Neuronal stem cell (in vitro differentiated cells): ENCODE measurements at regions not wholly inside any gene's neighbourhood (a gene's known extent, or its start where the extent isn't known, plus 50 kb on each side); places are given as distances from the start of the nearest gene placed in this dataset.
A peak's percentile ranks its signal among the peaks of the same experiment; 100 is the strongest.

ENCODE experiments used
- DNase-seq: peaks from one replicate; pipeline ENCODE4 v3.0.0-alpha.2; 2013; ENCODE audit warnings: low spot score
- H2AFZ ChIP-seq: one replicate; pipeline ENCODE4 v1.6.1; 2013; ENCODE audit warnings: mild to moderate bottlenecking, low read length, inconsistent platforms
- H2AK5ac ChIP-seq: 2 replicates; pipeline ENCODE4 v1.6.1; 2013; ENCODE audit warnings: low read depth, mild to moderate bottlenecking, inconsistent platforms, low read length, moderate library complexity, mixed read lengths
- H2BK120ac ChIP-seq: 2 replicates; pipeline ENCODE4 v1.6.1; 2013; ENCODE audit warnings: low read depth, mild to moderate bottlenecking, inconsistent platforms, low read length, moderate library complexity, mixed read lengths
- H2BK12ac ChIP-seq: one replicate; pipeline ENCODE4 v1.6.1; 2013; ENCODE audit warnings: low read length, inconsistent platforms
- H2BK15ac ChIP-seq: 2 replicates; pipeline ENCODE4 v1.6.1; 2013; ENCODE audit warnings: mild to moderate bottlenecking, low read length, inconsistent platforms, mixed read lengths
- H2BK5ac ChIP-seq: one replicate; pipeline ENCODE4 v1.6.1; 2013; ENCODE audit warnings: inconsistent platforms, mild to moderate bottlenecking, low read length, moderate library complexity
- H3K14ac ChIP-seq: one replicate; pipeline ENCODE4 v1.6.1; 2013; ENCODE audit warnings: low read length, inconsistent platforms
- H3K18ac ChIP-seq: 2 replicates; pipeline ENCODE4 v1.6.1; 2013; ENCODE audit warnings: low read length, inconsistent platforms
- H3K23ac ChIP-seq: 2 replicates; pipeline ENCODE4 v1.6.1; 2013; ENCODE audit warnings: low read depth, mild to moderate bottlenecking, mixed read lengths, low read length, inconsistent platforms; ENCODE audit not compliant: poor library complexity
- H3K27ac ChIP-seq: replicated peaks from 3 replicates; pipeline ENCODE4 v1.5.1; 2013; ENCODE audit warnings: low read length, inconsistent platforms
- H3K27me3 ChIP-seq, 3 experiments: 2 replicates each; pipeline ENCODE4 v1.6.1; 2013; ENCODE audit warnings: low read length in 3 of 3, mild to moderate bottlenecking in 2 of 3, inconsistent platforms in 1 of 3, low read depth in 1 of 3, mixed read lengths in 1 of 3, moderate library complexity in 1 of 3; ENCODE audit not compliant: control insufficient read depth in 3 of 3, insufficient read depth in 3 of 3
- H3K36me3 ChIP-seq, 2 donors: replicated peaks in 1 of 2; 2 replicates each; pipeline ENCODE4 v1.6.1; 2013; ENCODE audit warnings: low read length in 2 of 2; ENCODE audit not compliant: control insufficient read depth in 2 of 2, insufficient read depth in 2 of 2
- H3K4ac ChIP-seq: 2 replicates; pipeline ENCODE4 v1.6.1; 2013; ENCODE audit warnings: inconsistent platforms, mild to moderate bottlenecking, low read length, moderate library complexity
- H3K4me1 ChIP-seq, 2 donors: 1 replicate in 1 of 2; 2 replicates in 1 of 2; pipeline ENCODE4 v1.6.1; 2013; ENCODE audit warnings: low read length in 2 of 2, low read depth in 1 of 2; ENCODE audit not compliant: control insufficient read depth in 2 of 2, insufficient read depth in 1 of 2
- H3K4me2 ChIP-seq: one replicate; pipeline ENCODE4 v1.6.1; 2013; ENCODE audit warnings: mild to moderate bottlenecking, low read length, inconsistent platforms; ENCODE audit not compliant: insufficient read depth, poor library complexity, severe bottlenecking
- H3K4me3 ChIP-seq, 2 donors: 2 replicates each; pipeline ENCODE4 v1.5.1; 2013; ENCODE audit warnings: low read length in 2 of 2, mild to moderate bottlenecking in 2 of 2, inconsistent platforms in 1 of 2, moderate library complexity in 1 of 2
- H3K79me1 ChIP-seq: one replicate; pipeline ENCODE4 v1.6.1; 2013; ENCODE audit warnings: low read depth, mild to moderate bottlenecking, inconsistent platforms, low read length, moderate library complexity
- H3K9ac ChIP-seq: one replicate; pipeline ENCODE4 v1.6.1; 2013; ENCODE audit warnings: mild to moderate bottlenecking, low read depth, low read length, inconsistent platforms; ENCODE audit not compliant: poor library complexity
- H3K9me3 ChIP-seq, 2 donors: replicated peaks in 1 of 2; 2 replicates each; pipeline versions ENCODE3 to v1.6.1; 2013; ENCODE audit warnings: low read length in 2 of 2, mild to moderate bottlenecking in 2 of 2, inconsistent platforms in 1 of 2, low read depth in 1 of 2, mixed read lengths in 1 of 2, moderate library complexity in 1 of 2; ENCODE audit not compliant: control insufficient read depth in 2 of 2, insufficient read depth in 1 of 2
- H4K8ac ChIP-seq: one replicate; pipeline ENCODE4 v1.6.1; 2013; ENCODE audit warnings: low read depth, mild to moderate bottlenecking, inconsistent platforms, low read length, moderate library complexity
- H4K91ac ChIP-seq: one replicate; pipeline ENCODE4 v1.6.1; 2013; ENCODE audit warnings: low read length, low read depth, mild to moderate bottlenecking, inconsistent platforms; ENCODE audit not compliant: poor library complexity
- WGBS, 2 donors: extraction: QIAGEN DNeasy Blood & Tissue Kit; methylation state at CpG; one replicate each; pipeline ENCODE4 v1.1.7; 2013; ENCODE audit warnings: missing lambda C conversion rate in 2 of 2, mixed read lengths in 1 of 2; ENCODE audit not compliant: insufficient read length in 2 of 2, insufficient replicate concordance in 1 of 2; ENCODE audit errors: extremely low coverage in 2 of 2; 5-methylcytosine and 5-hydroxymethylcytosine counted together

GRCh38 chr1:42041031-42041430 lies 112.2 kb upstream of the GUCA2B start:
- H3K14ac ChIP-seq = no peak overlapping the region
- peak overlapping the region; percentile 57 for H3K23ac ChIP-seq
- no CpG with 5 or more reads among the region's 17 CpGs for WGBS, 2 donors
- H3K79me1 ChIP-seq = no peaks in the 10 kb centered on the region
- H3K27ac ChIP-seq = no peak overlapping the region
- H2BK120ac ChIP-seq = no peak overlapping the region
- H3K36me3 ChIP-seq = no peaks in the 10 kb centered on the region
- H3K9ac ChIP-seq = no peak overlapping the region
- H3K4me3 ChIP-seq = no peak overlapping the region
- no peak overlapping the region for H2AFZ ChIP-seq
- H3K4me1 ChIP-seq = no peaks in the 10 kb centered on the region
- H3K4me2 ChIP-seq = no peak overlapping the region
- H4K8ac ChIP-seq = no peak overlapping the region
- no peak for DNase-seq
- no peak overlapping the region for H2BK15ac ChIP-seq
- H3K9me3 ChIP-seq = no peaks in the 10 kb centered on the region
- no peak overlapping the region for H4K91ac ChIP-seq
- no peak overlapping the region for H3K4ac ChIP-seq
- H3K27me3 ChIP-seq = peaks cover 0 to 5% (median 0%) of the 10 kb centered on the region in 3 experiments
- H2AK5ac ChIP-seq = no peak overlapping the region
- no peak overlapping the region for H2BK5ac ChIP-seq
- H2BK12ac ChIP-seq = no peak overlapping the region
- H3K18ac ChIP-seq = no peak overlapping the region

GRCh38 chr1:42040159-42040558 lies 113.1 kb upstream of the GUCA2B start:
- H3K4ac ChIP-seq = no peak overlapping the region
- no peak overlapping the region for H4K8ac ChIP-seq
- H3K27ac ChIP-seq = no peak overlapping the region
- H3K9me3 ChIP-seq = no peaks in the 10 kb centered on the region
- no peak overlapping the region for H2BK5ac ChIP-seq
- H3K27me3 ChIP-seq = peaks cover 0 to 3% (median under 1%) of the 10 kb centered on the region in 3 experiments
- no peaks in the 10 kb centered on the region for H3K4me1 ChIP-seq
- H3K36me3 ChIP-seq = no peaks in the 10 kb centered on the region
- H3K79me1 ChIP-seq = no peaks in the 10 kb centered on the region
- H3K23ac ChIP-seq = no peak overlapping the region
- no peak overlapping the region for H3K14ac ChIP-seq
- H4K91ac ChIP-seq = no peak overlapping the region
- H2BK120ac ChIP-seq = no peak overlapping the region
- no peak overlapping the region for H2AFZ ChIP-seq
- H2BK15ac ChIP-seq = no peak overlapping the region
- H3K4me3 ChIP-seq = no peak overlapping the region
- no peak overlapping the region for H2AK5ac ChIP-seq
- no peak overlapping the region for H3K18ac ChIP-seq
- no peak overlapping the region for H3K9ac ChIP-seq
- no CpG with 5 or more reads among the region's 14 CpGs for WGBS, 2 donors
- no peak for DNase-seq
- H3K4me2 ChIP-seq = no peak overlapping the region
- H2BK12ac ChIP-seq = no peak overlapping the region

GRCh38 chr1:42038261-42038660 lies 114.9 kb upstream of the GUCA2B start:
- Histone ChIP-seq H2BK5ac (no peak overlapping the region), H3K9ac (no peak overlapping the region), H2BK15ac (no peak overlapping the region), H4K8ac (no peak overlapping the region), H2BK12ac (no peak overlapping the region), H3K36me3 (no peaks in the 10 kb centered on the region), H3K79me1 (no peaks in the 10 kb centered on the region), H2AK5ac (no peak overlapping the region), H3K4me3 (no peak overlapping the region), H2AFZ (no peak overlapping the region), H3K18ac (no peak overlapping the region), H3K23ac (no peak overlapping the region), H3K4me2 (no peak overlapping the region), H2BK120ac (no peak overlapping the region), H3K27ac (no peak overlapping the region), H3K14ac (no peak overlapping the region), H4K91ac (no peak overlapping the region), H3K9me3 (no peaks in the 10 kb centered on the region), H3K27me3 (peaks cover 0 to 19% (median 10%) of the 10 kb centered on the region in 3 experiments), H3K4ac (no peak overlapping the region), H3K4me1 (peaks cover 0 to 3% of the 10 kb centered on the region in 2 donors)
- WGBS, 2 donors = no CpG with 5 or more reads among the region's 4 CpGs
- DNase-seq = no peak

DNA sequence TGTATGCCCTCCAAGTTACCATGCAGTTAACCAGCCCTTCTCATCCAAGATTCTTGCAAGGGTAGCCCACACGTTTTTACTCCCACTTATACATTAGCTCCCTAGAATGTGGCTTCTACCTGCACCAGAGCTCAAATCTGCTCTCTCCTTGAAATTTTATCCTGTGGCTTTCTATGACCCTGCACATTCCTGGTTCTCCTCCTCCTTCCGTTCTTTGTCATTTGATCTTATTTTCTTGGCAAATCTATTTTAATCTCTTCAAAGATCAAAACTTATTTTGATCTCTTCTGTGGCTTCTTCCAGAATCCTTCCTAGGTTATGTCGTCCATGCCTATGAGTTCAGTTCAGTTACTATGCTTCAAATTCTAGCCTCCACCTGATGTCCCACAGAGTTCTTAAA lies 115.6 kb upstream of the GUCA2B start:
- H3K4me2 ChIP-seq = no peak overlapping the region
- H3K4me1 ChIP-seq = peaks cover 0 to 3% of the 10 kb centered on the region in 2 donors
- no peak overlapping the region for H2BK15ac ChIP-seq
- no peak overlapping the region for H3K4me3 ChIP-seq
- no peak overlapping the region for H3K9ac ChIP-seq
- no peak for DNase-seq
- H3K14ac ChIP-seq = no peak overlapping the region
- no peak overlapping the region for H3K4ac ChIP-seq
- peaks cover 0 to 26% (median 10%) of the 10 kb centered on the region in 3 experiments for H3K27me3 ChIP-seq
- H4K8ac ChIP-seq = no peak overlapping the region
- no peak overlapping the region for H3K27ac ChIP-seq
- no peak overlapping the region for H3K18ac ChIP-seq
- WGBS, 2 donors = no CpG with 5 or more reads among the region's 3 CpGs
- no peaks in the 10 kb centered on the region for H3K9me3 ChIP-seq
- H2BK5ac ChIP-seq = no peak overlapping the region
- H2AFZ ChIP-seq = no peak overlapping the region
- no peaks in the 10 kb centered on the region for H3K36me3 ChIP-seq
- H2AK5ac ChIP-seq = no peak overlapping the region
- H3K23ac ChIP-seq = no peak overlapping the region
- no peak overlapping the region for H4K91ac ChIP-seq
- H3K79me1 ChIP-seq = no peaks in the 10 kb centered on the region
- H2BK120ac ChIP-seq = no peak overlapping the region
- H2BK12ac ChIP-seq = no peak overlapping the region
